HG03354 (cell line): ENCODE measurements at regions not wholly inside any gene's neighbourhood (a gene's known extent, or its start where the extent isn't known, plus 50 kb on each side); places are given as distances from the start of the nearest gene placed in this dataset.
"Not testable (repeated sequence)": the region's sequence is repeated elsewhere in the genome, so short reads cannot be mapped to it uniquely, and the experiment has no call there.

Source experiments
- ATAC-seq: cut with Tn5 transposase; IDR thresholded peaks from one replicate; pipeline ENCODE4 v1.9.1; 2021; ENCODE audit warnings: mild to moderate bottlenecking; ENCODE audit not compliant: unreplicated experiment, poor library complexity, severe bottlenecking

DNA sequence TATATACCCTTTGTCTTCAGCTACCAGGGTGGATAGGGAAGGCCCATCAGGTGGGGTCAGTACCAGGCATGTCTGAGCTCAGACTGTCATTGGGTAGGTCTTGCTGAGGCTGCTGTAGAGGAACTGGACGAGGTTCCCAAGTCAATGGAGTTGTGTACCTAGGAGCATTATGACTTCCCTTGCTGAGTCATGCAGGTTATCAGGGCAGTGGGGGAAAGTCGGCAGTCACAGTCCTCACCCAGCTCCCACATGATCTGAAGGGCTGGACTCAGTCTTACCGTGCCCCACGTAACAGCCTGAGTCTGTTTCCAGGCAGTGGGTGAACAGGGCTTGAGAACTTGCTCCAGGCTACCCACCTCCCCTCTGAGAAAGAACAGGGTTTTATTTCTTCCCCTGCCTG lies 260.8 kb upstream of the COBL start:
- ATAC-seq = no peak

GRCh38 chr7:51569581-51569980 lies 253.0 kb upstream of the COBL start:
- no peak for ATAC-seq

GRCh38 chr7:51569176-51569575 lies 252.6 kb upstream of the COBL start:
- no peak for ATAC-seq

- no peak for ATAC-seq
These were observed 234.5 kb upstream of the COBL start for GRCh38 chr7:51551070-51551469.

DNA sequence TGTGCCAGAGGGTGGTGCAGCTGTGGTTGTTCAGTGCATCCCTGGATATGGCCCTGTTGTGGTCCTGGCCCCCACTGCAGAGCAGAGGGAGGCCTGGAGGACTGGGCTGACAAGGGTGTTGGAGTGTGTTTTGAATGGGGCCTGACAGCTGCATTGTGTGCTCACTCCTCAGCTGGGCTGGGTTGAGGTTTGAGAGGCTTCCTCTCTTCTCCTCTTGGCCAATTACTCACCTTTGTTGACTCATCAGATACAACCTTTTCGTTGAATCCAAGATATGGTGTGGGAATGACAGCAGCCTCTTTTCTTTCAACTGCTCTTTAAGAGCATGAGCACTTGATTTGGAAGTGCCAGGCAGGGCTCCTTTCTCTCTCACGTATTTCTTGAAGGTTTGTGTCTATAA lies 228.5 kb upstream of the COBL start:
- ATAC-seq = no peak

- ATAC-seq = no peak
These were observed 227.4 kb upstream of the COBL start for GRCh38 chr7:51543801-51544553.

GRCh38 chr7:51540906-51541305 lies 224.3 kb upstream of the COBL start:
- ATAC-seq = not testable (repeated sequence)

DNA sequence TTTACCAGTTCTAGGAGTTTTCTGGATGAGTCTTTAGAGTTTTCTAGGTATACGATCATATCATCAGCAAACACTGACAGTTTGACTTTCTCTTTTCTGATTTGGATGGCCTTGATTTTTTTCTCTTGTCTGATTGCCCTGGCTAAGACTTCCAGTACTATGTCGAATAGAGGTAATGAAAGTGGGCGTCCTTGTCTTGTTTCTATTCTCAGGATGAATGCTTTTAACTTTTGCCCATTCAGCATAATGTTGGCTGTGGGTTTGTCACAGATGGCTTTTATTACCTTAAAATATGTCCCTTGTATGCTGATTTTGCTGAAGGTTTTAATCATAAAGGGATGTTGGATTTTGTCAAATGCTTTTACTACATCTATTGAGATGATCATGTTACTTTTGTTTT lies 223.2 kb upstream of the COBL start:
- ATAC-seq = no peak

DNA sequence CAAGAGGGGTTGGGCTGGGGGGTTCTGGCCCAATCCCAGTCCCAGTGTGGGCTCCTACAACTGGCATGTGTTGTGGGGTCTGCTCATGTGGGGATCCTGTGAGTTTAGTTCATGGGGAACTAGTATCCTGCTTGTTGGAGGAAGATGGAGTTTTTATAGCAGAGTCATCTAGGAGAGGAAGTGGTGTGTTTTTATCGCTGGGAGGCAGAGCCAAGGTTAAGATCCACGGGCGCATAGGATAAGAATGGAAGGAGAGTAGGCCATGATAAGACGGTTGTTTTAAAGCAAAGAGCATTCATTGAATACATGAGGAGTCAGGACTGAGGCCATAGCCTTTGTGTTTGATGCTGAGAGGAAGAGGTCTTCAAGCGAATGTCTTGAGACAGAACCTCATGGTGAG lies 211.6 kb upstream of the COBL start:
- no peak for ATAC-seq

DNA sequence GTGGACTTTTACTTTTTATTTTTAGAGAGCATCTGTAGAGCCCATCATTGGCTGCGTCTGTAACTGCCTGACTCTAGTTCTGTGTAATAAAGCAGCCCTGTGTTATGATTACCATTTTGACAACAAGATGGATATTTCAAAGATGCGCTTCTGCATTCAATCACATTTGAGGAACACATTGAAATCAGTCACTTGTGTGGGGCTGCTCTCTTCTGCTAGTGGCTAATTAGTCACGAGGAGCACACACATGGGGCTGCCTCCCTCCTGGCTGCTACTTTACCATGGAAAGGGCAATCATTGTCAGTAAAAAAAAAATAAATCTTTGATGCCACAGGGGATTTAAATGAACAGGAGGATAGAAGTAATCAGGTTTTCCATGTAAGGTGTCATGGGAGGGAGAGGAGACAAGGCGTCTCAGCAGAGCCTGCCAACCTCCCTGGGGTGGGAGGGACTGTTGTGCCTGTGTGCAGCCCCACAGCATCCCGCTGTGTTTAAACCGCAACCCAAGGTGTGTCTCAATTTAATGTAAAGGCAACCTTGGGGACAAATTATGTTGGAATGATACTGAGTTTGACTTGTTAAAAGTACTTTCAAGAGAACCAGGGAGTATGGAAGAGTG lies 205.2 kb upstream of the COBL start:
- ATAC-seq = no peak

DNA sequence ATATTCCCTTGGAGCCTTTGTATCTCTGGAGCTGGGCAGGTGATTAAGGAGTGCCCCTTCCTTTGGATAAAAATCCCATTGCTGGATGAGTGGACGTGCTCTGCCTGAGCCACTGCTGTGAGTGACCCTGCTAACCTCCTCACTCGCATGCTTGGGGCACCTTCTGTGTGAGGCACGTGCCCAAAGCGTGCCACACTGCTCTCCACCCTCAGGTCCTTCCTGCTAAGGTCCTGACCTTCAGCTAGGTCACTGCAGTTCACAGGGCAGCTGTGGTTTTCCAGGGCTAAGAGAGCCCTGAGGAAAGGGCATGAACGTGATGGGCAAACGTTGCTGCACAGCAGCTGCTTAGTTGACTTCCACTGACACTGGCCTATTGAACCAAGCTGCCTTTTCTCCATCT lies 204.4 kb upstream of the COBL start:
- no peak for ATAC-seq

DNA sequence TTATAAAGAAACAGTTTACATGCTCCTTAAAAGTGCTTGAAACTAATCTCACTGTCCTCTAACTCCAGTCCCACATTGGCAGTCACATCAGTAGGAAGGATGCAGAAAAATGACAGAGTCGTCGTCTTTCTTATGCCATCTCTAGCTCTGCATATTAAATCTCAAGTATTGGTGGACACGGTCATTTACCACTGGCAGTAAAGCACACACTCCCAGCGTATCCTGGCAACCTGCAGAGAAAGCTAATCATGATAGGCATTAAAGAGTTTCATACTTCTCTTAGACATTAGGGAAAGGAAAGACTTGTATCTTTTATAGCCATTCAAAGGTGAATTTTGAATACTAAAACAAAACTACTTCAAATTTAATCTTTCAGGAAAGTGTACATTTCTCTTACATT lies 202.0 kb upstream of the COBL start:
- ATAC-seq = no peak

DNA sequence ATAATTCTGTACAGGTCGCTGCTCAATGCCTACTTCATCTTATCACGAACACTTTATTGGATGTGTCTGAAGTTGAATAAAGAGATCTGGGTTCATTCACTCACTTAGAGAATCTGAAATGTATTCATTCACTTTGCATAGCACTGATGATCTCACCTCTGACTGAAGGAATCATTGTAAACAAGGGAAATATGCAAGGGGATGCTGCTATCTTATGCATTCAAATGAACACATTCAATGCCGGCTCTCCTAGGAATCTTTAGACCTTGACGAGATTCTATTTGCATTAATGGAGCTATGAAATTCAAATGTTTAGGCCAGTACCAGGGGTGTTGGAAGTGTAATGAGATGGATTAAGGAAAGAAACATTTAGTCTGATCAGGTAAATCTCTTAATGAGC lies 200.6 kb upstream of the COBL start:
- no peak for ATAC-seq

DNA sequence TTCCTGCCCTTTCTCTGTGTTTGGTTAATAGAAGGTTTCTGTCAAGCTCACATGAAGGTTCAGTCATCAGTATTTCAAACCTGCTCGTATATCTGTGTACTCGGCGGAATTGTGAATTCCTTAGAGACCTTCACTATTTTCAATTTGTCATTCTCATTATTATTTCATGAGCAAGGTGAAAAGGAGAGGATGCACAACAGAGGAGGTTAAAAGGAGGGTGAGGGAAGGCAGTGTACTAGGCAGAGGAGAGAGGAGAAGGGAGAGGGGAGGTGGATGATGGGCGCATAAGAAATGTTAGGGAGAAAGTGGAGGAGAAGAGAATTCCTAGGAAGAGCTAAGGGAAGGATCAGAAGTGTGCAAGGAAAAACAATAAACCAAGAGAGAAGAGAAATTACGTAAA lies 185.0 kb upstream of the COBL start:
- ATAC-seq = no peak

DNA sequence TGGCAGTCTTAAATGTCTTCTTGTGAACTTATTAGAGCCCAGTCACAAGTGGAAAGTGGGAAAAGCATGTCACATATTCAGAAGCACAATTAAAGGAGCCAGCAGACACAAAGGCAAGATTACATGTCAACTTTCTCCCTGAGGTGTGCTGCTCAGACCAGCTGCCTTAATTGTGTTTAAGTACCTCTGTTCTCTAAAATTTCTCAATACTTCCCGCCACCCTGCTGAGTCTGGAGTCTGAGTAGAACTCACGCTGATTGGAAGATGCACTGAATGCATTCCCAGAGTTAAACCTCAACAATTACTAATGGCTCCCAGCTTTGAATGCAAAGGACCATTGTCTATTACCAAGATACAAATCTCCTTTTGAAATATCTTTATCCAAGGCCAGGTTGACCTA lies 166.4 kb upstream of the COBL start:
- ATAC-seq = no peak

DNA sequence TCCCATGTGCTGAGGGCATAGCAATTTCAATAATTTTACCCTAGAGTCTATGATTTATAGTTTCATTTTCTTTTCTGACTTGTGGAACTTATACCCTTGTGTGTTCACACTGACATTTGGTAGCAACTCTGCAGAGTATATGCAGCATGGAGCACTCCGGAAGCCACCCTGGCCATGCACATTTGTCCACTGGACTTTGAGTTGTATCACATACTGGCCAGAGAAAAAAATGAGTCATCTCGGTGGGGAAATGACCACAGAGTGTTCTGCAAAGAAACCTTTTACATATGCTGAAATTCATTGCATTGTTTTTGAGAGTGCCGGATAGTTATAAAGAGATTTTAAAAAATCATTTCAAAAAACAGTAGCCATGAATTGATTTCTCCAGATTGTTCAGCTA lies 164.8 kb upstream of the COBL start:
- no peak for ATAC-seq

DNA sequence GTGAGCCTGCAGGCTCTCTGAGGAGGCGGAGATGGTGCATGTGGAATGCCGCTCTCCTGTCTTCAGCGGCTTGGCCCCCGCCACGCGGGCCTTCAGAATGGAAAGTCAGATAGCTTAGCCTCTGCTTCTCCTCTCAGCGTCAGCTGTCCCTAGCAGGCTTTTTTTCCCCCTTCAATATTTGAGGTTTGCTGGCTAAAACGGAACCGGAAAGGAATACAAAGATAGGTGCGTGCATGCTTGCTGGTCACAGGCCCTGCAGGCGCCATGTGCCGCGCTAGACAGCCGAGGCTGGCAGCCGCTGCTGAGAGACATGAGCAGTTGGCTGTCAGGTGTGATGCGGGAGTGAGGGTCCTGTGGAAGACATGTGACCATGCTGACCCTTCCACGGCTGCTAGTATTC lies 161.2 kb upstream of the COBL start:
- ATAC-seq = no peak

DNA sequence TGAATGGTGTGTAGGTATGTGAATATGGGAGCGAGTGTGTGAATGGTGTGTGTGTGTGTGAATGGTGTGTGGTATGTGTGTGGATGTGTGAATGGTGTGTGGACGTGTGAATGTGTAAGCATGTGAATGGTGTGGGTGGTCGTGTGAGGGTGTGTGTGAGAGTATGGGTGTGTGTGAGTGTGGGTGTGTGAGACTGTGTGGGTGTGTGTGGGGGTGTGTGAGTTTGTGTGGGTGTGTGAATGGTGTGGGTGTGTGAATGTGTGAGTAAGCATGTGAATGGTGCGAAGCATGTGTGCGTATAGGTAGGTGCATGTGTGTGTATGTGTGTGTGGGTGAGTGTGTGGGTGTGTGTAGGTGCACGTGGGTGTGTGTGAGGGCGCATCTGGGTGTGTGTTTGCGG lies 160.7 kb upstream of the COBL start:
- ATAC-seq = no peak

DNA sequence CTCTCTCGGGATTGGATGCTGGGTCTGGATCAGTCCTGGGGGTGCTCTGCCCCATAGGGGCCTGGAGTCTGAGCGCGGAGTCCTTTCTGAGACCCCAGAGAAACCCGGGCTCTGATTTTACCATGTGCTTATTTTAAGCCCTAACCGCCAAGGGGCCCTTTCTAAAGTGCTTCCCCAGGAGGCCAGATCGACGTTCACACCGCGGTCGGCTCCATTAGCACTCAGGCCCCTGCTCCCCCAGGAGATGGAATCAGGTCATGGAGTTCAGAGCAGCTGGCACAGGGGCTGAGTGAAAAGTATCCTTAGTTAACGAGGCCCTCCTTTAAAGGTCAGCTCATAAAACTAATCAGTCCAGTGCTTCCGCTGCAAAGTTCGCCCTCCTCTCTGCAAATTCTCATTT lies 159.4 kb upstream of the COBL start:
- ATAC-seq = no peak

- ATAC-seq = no peak
These were observed 156.3 kb upstream of the COBL start for GRCh38 chr7:51472873-51473272.

DNA sequence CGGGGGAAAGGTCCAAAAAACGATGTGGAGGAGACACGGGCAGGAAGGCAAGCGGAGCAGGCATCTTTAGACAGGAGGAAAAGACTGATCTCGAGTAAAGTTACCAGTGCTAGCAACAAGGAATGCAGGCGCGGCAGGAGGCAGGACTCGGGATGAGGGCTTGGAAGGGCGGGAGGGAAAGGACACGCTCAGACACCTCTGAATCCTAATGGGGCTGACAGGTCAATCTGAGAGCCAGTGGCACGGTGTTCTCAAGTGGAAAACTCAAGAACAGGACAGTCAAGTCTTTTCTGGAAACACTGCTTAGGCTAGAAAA lies 155.3 kb upstream of the COBL start:
- no peak for ATAC-seq
